ENCODE measurements at regions not wholly inside any gene's neighbourhood (a gene's known extent, or its start where the extent isn't known, plus 50 kb on each side); places are given as distances from the start of the nearest gene placed in this dataset.

GRCh38 chr4:108272561-108272960 lies 103.8 kb upstream of the LEF1 start:
- no peak for DNase-seq (ENCODE audit: low read depth in 2 of 2)

GRCh38 chr4:108272046-108272445 lies 103.3 kb upstream of the LEF1 start:
- no peak for DNase-seq (ENCODE audit: low read depth in 2 of 2)

- no peak for DNase-seq (ENCODE audit: low read depth in 2 of 2)
These were observed 102.0 kb upstream of the LEF1 start for GRCh38 chr4:108270466-108271450.

DNA sequence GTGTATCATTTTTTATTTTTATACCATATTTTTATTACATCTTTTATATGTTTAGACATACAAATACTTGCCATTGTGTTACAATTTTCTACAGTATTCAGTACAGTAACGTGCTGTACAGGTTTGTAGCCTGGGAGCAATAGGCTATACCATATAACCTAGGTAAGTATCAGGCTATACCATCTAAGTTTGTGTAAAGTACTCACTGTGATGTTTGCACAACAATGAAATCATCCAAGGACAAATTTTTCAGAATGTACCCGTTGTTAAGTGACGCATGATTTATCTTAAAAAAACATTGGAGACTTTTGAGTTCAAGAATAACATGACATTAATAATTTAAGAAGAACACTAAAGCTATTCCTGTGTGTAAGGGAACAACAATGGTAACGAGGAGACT lies 96.0 kb upstream of the LEF1 start:
- DNase-seq (ENCODE audit: low read depth in 2 of 2): no peak

- DNase-seq (ENCODE audit: low read depth in 2 of 2): no peak
These were observed 94.3 kb upstream of the LEF1 start for GRCh38 chr4:108263057-108263456.

DNA sequence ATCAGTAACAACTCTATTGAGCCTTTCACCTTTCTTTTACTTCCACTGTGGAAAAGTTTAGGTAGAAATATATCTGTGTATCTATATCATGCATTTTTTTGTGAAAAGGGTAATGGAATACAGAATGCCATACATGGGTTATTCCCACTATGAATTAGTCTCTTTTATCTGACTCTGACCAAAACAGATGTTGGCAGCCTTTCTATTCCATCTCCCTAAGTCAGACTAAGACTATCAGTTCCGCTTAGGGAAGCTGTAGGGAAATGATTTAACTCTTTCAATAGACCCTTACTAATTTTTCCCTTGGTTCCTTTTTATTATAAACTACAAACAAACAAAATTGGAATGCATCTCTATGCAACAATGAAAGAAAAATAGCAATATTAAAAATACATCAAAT lies 92.3 kb upstream of the LEF1 start:
- no peak for DNase-seq (ENCODE audit: low read depth in 2 of 2)

GRCh38 chr4:108256538-108256937 lies 87.8 kb upstream of the LEF1 start:
- DNase-seq (ENCODE audit: low read depth in 2 of 2): no peak

DNA sequence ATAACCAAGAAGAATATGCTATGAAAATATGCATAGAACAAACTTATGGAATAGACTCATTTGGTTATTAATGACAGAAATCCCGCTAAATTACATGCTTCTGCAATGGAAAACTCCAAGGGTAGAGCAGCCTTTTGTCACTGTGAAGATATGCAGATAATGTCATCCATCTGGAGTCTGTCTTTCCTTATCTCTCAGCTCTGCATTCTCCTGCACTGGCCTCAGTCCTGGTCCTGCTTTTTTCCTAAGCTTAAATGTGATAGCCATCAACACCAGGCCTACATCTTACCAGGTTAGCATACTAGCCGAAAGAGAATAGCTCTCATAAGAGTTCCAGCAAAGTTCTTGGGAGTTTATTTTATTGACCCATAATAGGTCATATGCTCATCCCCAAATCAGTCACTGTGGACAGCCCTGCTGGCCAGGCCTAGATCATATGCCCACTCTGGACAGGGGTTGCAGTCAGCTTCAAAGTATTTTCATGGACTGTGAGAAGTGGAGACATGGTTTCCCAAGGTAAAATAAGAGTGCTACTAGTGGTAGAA lies 86.5 kb upstream of the LEF1 start:
- DNase-seq (ENCODE audit: low read depth in 2 of 2): no peak

GRCh38 chr4:108249397-108249796 lies 80.7 kb upstream of the LEF1 start:
- no peak for DNase-seq (ENCODE audit: low read depth in 2 of 2)

GRCh38 chr4:108247387-108248049 lies 78.8 kb upstream of the LEF1 start:
- DNase-seq (ENCODE audit: low read depth in 2 of 2): no peak

DNA sequence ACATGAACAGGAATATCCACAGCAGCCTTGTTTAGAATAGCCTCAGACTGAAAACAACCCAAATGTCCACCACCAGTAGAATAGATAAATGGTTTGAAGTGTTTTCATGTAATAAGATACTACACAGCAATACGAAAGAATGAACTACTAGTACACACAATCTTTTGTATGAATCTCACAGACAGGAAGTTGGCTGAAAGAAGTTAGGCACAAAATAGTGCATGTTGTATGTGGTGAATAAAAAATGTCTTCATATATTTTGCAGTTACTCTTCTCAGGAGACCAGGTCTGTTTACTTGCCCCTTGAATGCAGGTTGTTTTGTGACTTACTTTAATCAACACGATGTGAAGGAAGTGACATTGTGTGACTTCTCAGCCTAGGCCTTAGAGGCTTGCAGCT lies 75.9 kb upstream of the LEF1 start:
- no peak for DNase-seq (ENCODE audit: low read depth in 2 of 2)

GRCh38 chr4:108240366-108240765 lies 71.6 kb upstream of the LEF1 start:
- no peak for DNase-seq (ENCODE audit: low read depth in 2 of 2)

- no peak for DNase-seq (ENCODE audit: low read depth in 2 of 2)
These were observed 69.0 kb upstream of the LEF1 start for GRCh38 chr4:108237693-108238092.

DNA sequence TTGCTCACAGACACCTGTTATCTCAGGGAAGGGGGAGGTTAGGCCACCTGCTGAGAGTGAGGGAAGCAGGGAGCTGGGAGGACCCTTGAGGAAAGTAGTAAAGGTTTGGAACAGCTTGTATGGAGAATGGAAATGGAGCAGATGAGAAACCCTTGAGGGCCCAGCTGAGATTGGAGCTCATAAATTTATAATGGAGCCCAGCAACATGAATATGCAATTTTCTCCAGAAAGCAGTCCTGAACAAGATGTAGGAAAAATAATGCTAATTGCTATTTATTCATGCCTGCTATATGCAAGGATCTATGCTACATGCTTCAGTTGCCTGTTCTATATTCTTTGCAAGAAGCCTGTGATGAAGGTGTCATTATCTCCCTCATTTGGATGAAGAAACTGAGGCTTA lies 67.5 kb upstream of the LEF1 start:
- no peak for DNase-seq (ENCODE audit: low read depth in 2 of 2)

DNA sequence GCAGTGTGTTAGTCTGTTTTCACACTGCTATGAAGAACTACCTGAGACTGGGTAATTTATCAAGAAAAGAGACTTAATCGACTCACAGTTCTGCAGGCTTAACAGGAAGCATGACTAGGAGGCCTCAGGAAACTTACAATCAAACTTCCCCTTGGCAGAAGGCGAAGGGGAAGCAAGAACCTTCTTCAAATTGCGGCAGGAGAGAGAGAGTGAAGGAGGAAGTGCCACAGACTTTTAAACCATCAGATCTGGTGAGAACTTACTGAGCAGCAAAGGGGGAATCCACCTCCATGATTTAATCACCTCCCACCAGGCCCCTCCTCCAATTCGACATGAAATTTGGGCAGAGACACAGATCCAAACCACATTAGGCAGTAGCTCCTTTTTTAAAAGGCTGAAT lies 59.2 kb upstream of the LEF1 start:
- no peak for DNase-seq (ENCODE audit: low read depth in 2 of 2)

GRCh38 chr4:108224611-108225053 lies 55.9 kb upstream of the LEF1 start:
- DNase-seq (ENCODE audit: low read depth in 2 of 2): no peak

DNA sequence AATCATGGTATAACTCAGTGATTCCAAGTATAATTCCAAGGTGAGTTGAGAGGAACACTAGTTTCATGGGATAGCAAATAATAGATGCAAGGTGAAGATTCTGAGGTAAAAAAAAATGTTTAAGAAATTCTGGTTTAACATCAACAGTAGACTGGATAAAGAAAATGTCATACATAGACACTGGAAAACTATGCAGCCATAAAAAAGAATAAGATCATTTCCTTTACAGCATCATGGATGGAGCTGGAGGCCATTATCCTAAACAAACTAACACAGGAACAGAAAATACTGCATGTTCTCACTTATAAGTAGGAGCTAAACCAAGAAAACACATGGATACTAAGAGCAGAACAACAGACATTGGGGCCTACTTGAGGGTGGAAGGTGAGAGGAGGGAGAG lies 54.6 kb upstream of the LEF1 start:
- no peak for DNase-seq (ENCODE audit: low read depth in 2 of 2)

GRCh38 chr4:108219998-108220397 lies 51.3 kb upstream of the LEF1 start:
- no peak for DNase-seq (ENCODE audit: low read depth in 2 of 2)
